GM12878 (cell line): ENCODE measurements at regions not wholly inside any gene's neighbourhood (a gene's known extent, or its start where the extent isn't known, plus 50 kb on each side); places are given as distances from the start of the nearest gene placed in this dataset.

Experiments
- ATAC-seq: fragments of 200-7000 bp; cut with Tn5 transposase; 3 replicates; pipeline ENCODE4 v1.9.1; 2020; ENCODE audit warnings: mild to moderate bottlenecking, moderate library complexity
- BruUV-seq: library from RNA; stranded (reverse); fragments of 400-500 nt; replicated peaks from 2 replicates; lab custom pipeline; 2021; lab: Mats Ljungman, UMichigan
- CTCF ChIA-PET: fragments of 300-600 bp; sonication (Branson Sonifier 250); formaldehyde crosslinking; extraction: SDS; loops from one replicate; lab custom pipeline; 2021; ENCODE audit warnings: inconsistent platforms; lab: Yijun Ruan, JAX
- POLR2A ChIA-PET: fragments of 350-600 bp; formaldehyde crosslinking; extraction: SDS; loops from one replicate; lab custom pipeline; 2021; ENCODE audit warnings: inconsistent platforms; lab: Charles Lee
- RAD21 ChIA-PET: fragments of 300-600 bp; sonication (Branson Sonifier 250); formaldehyde crosslinking; loops from one replicate; lab custom pipeline; 2023; ENCODE audit warnings: antibody characterized with exemption; ENCODE audit not compliant: unreplicated experiment; lab: Charles Lee
- SMC1A ChIA-PET: fragments of 300-600 bp; sonication (Branson Sonifier 250); formaldehyde crosslinking; loops from one replicate; lab custom pipeline; 2023; ENCODE audit not compliant: unreplicated experiment, uncharacterized antibody; lab: Charles Lee
- DNase-seq: peaks from one replicate; pipeline ENCODE4 v3.0.0-alpha.2; 2011; ENCODE audit warnings: low read depth, low spot score
- FAIRE-seq: peaks from 3 replicates; lab custom pipeline; 2011; peaks lifted over from hg19 to GRCh38; lab: Jason Lieb, UNC
- H2AFZ ChIP-seq: 2 replicates; pipeline ENCODE4 v1.6.0; 2011; ENCODE audit warnings: low read depth, low read length, control low read depth; ENCODE audit not compliant: control insufficient read depth
- H3K27ac ChIP-seq: 2 replicates; pipeline ENCODE4 v1.5.1; 2011; ENCODE audit warnings: control low read depth; ENCODE audit not compliant: control insufficient read depth, insufficient read depth
- H3K27me3 ChIP-seq, 2 experiments: replicated peaks in 1 of 2; 2 replicates each; pipeline versions ENCODE4 v1.6.0 to v1.6.1; 2011; ENCODE audit warnings: low read length in 1 of 2; ENCODE audit not compliant: control insufficient read depth in 2 of 2, insufficient read depth in 2 of 2
- H3K36me3 ChIP-seq, 2 experiments: 2 replicates each; pipeline ENCODE4 v1.5.1; 2011; ENCODE audit warnings: low read length in 1 of 2; ENCODE audit not compliant: control insufficient read depth in 2 of 2, insufficient read depth in 2 of 2
- H3K4me1 ChIP-seq: 2 replicates; pipeline ENCODE4 v1.6.1; 2011; ENCODE audit warnings: mild to moderate bottlenecking, low read length, moderate library complexity, mixed read lengths; ENCODE audit not compliant: control insufficient read depth, insufficient read depth
- H3K4me2 ChIP-seq: 2 replicates; pipeline ENCODE4 v1.6.0; 2011; ENCODE audit warnings: control low read depth; ENCODE audit not compliant: control insufficient read depth, insufficient read depth
- H3K4me3 ChIP-seq: fragments of 200-600 bp; sonication (generic); 2 replicates; pipeline ENCODE4 v1.5.1; 2016
- H3K79me2 ChIP-seq: 2 replicates; pipeline ENCODE4 v1.6.0; 2011; ENCODE audit warnings: low read length; ENCODE audit not compliant: control insufficient read depth, insufficient read depth
- H3K9ac ChIP-seq: 2 replicates; pipeline ENCODE4 v1.8.0; 2011; ENCODE audit warnings: low read length, control low read depth, mixed read lengths; ENCODE audit not compliant: control insufficient read depth, insufficient read depth
- H3K9me3 ChIP-seq: replicated peaks from 3 replicates; pipeline ENCODE4 v1.5.1; 2011; ENCODE audit warnings: mild to moderate bottlenecking, low read length; ENCODE audit not compliant: control insufficient read depth, insufficient read depth
- H4K20me1 ChIP-seq: 2 replicates; pipeline ENCODE4 v1.6.0; 2011; ENCODE audit not compliant: control insufficient read depth, insufficient read depth
- CHD2 ChIP-seq: IDR thresholded peaks from 2 replicates; pipeline ENCODE4 v1.6.1; 2011; ENCODE audit warnings: low read depth, low read length, improper control_type of control experiment, borderline replicate concordance
- E4F1 ChIP-seq: fragments of 450-650 bp; IDR thresholded peaks from 2 replicates; pipeline ENCODE4 v1.6.1; 2018; ENCODE audit warnings: borderline replicate concordance, mild to moderate bottlenecking; ENCODE audit not compliant: partially characterized antibody
- EED ChIP-seq: sonication (generic); IDR thresholded peaks from 2 replicates; pipeline ENCODE4 v1.6.1; 2016; ENCODE audit warnings: antibody characterized with exemption, low read depth
- ETV6 ChIP-seq, 2 experiments: fragments of 450-650 bp in 1 of 2; IDR thresholded peaks in 1 of 2; conservative IDR thresholded peaks in 1 of 2; 2 replicates each; pipeline ENCODE4 v1.6.1; 2014; ENCODE audit warnings: antibody characterized with exemption in 1 of 2, borderline replicate concordance in 1 of 2, low read depth in 1 of 2, mild to moderate bottlenecking in 1 of 2, moderate library complexity in 1 of 2
- HSF1 ChIP-seq: fragments of 150-350 bp; IDR thresholded peaks from 2 replicates; pipeline ENCODE4 v1.6.1; 2014; ENCODE audit warnings: mild to moderate bottlenecking, low read depth, low read length
- MXI1 ChIP-seq: fragments of 150-350 bp; IDR thresholded peaks from 2 replicates; pipeline ENCODE4 v1.6.1; 2011; ENCODE audit warnings: low read depth, mild to moderate bottlenecking, inconsistent platforms, low read length, improper control_type of control experiment
- NR2C2 ChIP-seq: IDR thresholded peaks from 2 replicates; pipeline ENCODE4 v1.6.1; 2011; ENCODE audit warnings: borderline replicate concordance, low read depth; ENCODE audit not compliant: control insufficient read depth, insufficient read length
- RUNX3 ChIP-seq: IDR thresholded peaks from 2 replicates; pipeline ENCODE4 v1.6.1; 2012; ENCODE audit warnings: low read length, inconsistent platforms
- SIX5 ChIP-seq: IDR thresholded peaks from 2 replicates; pipeline ENCODE4 v1.6.1; 2011; ENCODE audit warnings: mild to moderate bottlenecking, low read depth, low read length, moderate library complexity; ENCODE audit not compliant: severe bottlenecking
- SMAD1 ChIP-seq: fragments of 450-650 bp; IDR thresholded peaks from 2 replicates; pipeline ENCODE4 v1.6.1; 2018; ENCODE audit warnings: mild to moderate bottlenecking, low read depth; ENCODE audit not compliant: partially characterized antibody
- SREBF2 ChIP-seq: IDR thresholded peaks from 2 replicates; pipeline ENCODE4 v1.6.1; 2012; ENCODE audit warnings: mild to moderate bottlenecking, low read length
- STAT1 ChIP-seq: fragments of 450-650 bp; conservative IDR thresholded peaks from 2 replicates; pipeline ENCODE4 v1.6.1; 2014; ENCODE audit warnings: antibody characterized with exemption, mild to moderate bottlenecking
- TAF1 ChIP-seq: IDR thresholded peaks from 2 replicates; pipeline ENCODE4 v1.6.1; 2011; ENCODE audit warnings: mild to moderate bottlenecking, low read depth, low read length, borderline replicate concordance
- YBX1 ChIP-seq: fragments of 450-650 bp; IDR thresholded peaks from 2 replicates; pipeline ENCODE4 v1.6.1; 2016; ENCODE audit warnings: antibody characterized with exemption
- ZZZ3 ChIP-seq: IDR thresholded peaks from 2 replicates; pipeline ENCODE4 v1.6.1; 2011; ENCODE audit warnings: low read depth; ENCODE audit not compliant: control insufficient read depth, insufficient read length
- WGBS: methylation state at CpG from one replicate; pipeline ENCODE4 v1.1.6; 2016; ENCODE audit warnings: low lambda C conversion rate; ENCODE audit not compliant: insufficient replicate concordance, insufficient coverage; ENCODE audit errors: missing lambda C conversion rate; 5-methylcytosine and 5-hydroxymethylcytosine counted together
- in situ Hi-C: fragments of 300-500 bp; cut with MboI; formaldehyde crosslinking; loops from 9 replicates; pipeline ENCODE4 v1.14.3; 2018; ENCODE audit warnings: mixed read lengths
- intact Hi-C: fragments of 100-400 bp; cut with micrococcal nuclease; formaldehyde crosslinking; loops from one replicate; pipeline ENCODE4 v1.14.2; 2022; ENCODE audit not compliant: unreplicated experiment

GRCh38 chr19:30626626-30626966, 254.4 kb downstream of the ZNF536 start:
- SMC1A ChIA-PET: no interaction called here

DNA sequence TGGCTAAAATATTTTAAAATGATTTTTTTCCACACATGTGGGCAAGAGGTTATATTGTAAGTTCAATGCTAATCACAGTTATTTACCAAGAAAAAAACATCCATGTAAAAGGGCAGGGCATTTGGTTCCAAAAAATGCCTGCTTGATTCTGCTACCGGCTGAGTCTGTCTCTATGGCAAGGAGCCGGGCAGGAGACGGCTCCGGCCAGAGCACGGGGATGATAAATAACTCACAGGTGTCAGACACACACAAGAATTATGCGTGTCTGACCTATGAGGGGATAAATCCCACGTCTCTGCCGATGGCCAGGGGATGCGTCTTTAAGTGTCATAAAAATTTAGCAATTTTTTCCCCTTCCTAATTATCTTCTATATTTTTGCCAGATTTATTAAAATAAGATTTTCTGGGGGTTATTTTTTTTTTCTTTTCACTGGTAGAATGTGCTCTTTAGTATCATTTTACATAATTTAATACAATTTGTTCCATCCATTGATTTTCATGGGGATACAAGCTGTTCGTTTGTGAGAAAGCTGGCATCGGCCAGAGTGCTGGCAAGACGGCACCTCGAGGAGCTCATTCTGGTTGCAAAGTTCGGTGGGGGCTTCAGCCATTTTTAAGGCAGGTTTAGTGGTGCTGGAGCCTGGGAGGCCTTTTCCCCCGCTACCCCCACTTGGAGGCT, 253.9 kb downstream of the ZNF536 start:
- Histone ChIP-seq H4K20me1 (no peaks in the 10 kb centered on the region), H3K4me3 (no peak overlapping the region), H3K36me3 (no peaks in the 10 kb centered on the region), H3K9me3 (no peaks in the 10 kb centered on the region; the same call in 2 of the 3 replicates), H2AFZ (no peak overlapping the region), H3K4me2 (no peak overlapping the region), H3K79me2 (no peaks in the 10 kb centered on the region), H3K4me1 (no peaks in the 10 kb centered on the region), H3K9ac (no peak overlapping the region), H3K27ac (no peak overlapping the region), H3K27me3 (no peaks in the 10 kb centered on the region)
- RAD21 ChIA-PET: no interaction called here
- in situ Hi-C loops: no loop called here
- BruUV-seq: no TSS peak
- 47% methylated on average over 15 of the region's 15 CpGs for WGBS
- SMC1A ChIA-PET: no interaction called here
- DNase-seq (no peak), FAIRE-seq (no peak), ATAC-seq (no peak)
- intact Hi-C loops: no loop called here
- CTCF ChIA-PET: no interaction called here
- POLR2A ChIA-PET: no interaction called here
- TF ChIP-seq NR2C2 (no peak), TAF1 (no peak), E4F1 (no peak), ZZZ3 (no peak), HSF1 (no peak), ETV6 (conservative IDR thresholded peaks at IDR 0.05 in 1 of 2, IDR thresholded peaks at IDR 0.05 in 1 of 2; ENCODE audit: borderline replicate concordance in 1 of 2, low read depth in 1 of 2) (no peak)

More at GRCh38 chr19:30626626-30626966, 254.4 kb downstream of the ZNF536 start:
- WGBS: 45% methylated on average over 19 of the region's 19 CpGs
- Histone ChIP-seq H3K4me3 (no peak overlapping the region), H3K9ac (no peak overlapping the region), H3K9me3 (no peaks in the 10 kb centered on the region; the same call in 2 of the 3 replicates), H3K36me3 (no peaks in the 10 kb centered on the region), H3K4me1 (no peaks in the 10 kb centered on the region), H4K20me1 (no peaks in the 10 kb centered on the region), H3K27ac (no peak overlapping the region), H3K4me2 (no peak overlapping the region), H3K27me3 (no peaks in the 10 kb centered on the region), H2AFZ (no peak overlapping the region), H3K79me2 (no peaks in the 10 kb centered on the region)
- no peak for ATAC-seq
- ChIA-PET CTCF (no interaction called here), POLR2A (no interaction called here), RAD21 (no interaction called here)
- DNase-seq: no peak
- FAIRE-seq: no peak
- in situ Hi-C loops: no loop called here
- intact Hi-C loops: no loop called here
- BruUV-seq: no TSS peak
- TF ChIP-seq STAT1: no peak
- no peak for TF ChIP-seq YBX1
- TF ChIP-seq RUNX3: no peak
- no peak for TF ChIP-seq EED
- TF ChIP-seq CHD2: no peak
- no peak for TF ChIP-seq SMAD1
- TF ChIP-seq MXI1: no peak
- no peak for TF ChIP-seq ETV6 (conservative IDR thresholded peaks at IDR 0.05 in 1 of 2, IDR thresholded peaks at IDR 0.05 in 1 of 2; ENCODE audit: borderline replicate concordance in 1 of 2, low read depth in 1 of 2)
- TF ChIP-seq SREBF2: no peak
- TF ChIP-seq SIX5: no peak
